ENCODE measurements at regions not wholly inside any gene's neighbourhood (a gene's known extent, or its start where the extent isn't known, plus 50 kb on each side); places are given as distances from the start of the nearest gene placed in this dataset.

GRCh38 chr6:100103931-100104330 lies 109.9 kb upstream of the MCHR2 start:
- TF ChIP-seq CTCF (conservative IDR thresholded peaks at IDR 0.05 in 1 of 2, IDR thresholded peaks at IDR 0.05 in 1 of 2; ENCODE audit: extremely low read depth in 1 of 2, insufficient read depth in 1 of 2, low read depth in 1 of 2, low read length in 2 of 2) (no peak), EZH2 (IDR thresholded peaks at IDR 0.05; ENCODE audit: borderline replicate concordance, low read length) (no peak)
